H1 (cell line): ENCODE measurements at regions not wholly inside any gene's neighbourhood (a gene's known extent, or its start where the extent isn't known, plus 50 kb on each side); places are given as distances from the start of the nearest gene placed in this dataset.

ENCODE experiments used
- ATF3 ChIP-seq: IDR thresholded peaks from 2 replicates; pipeline ENCODE4 v1.6.1; 2011; ENCODE audit warnings: low read depth, mild to moderate bottlenecking, low read length; ENCODE audit not compliant: insufficient read depth
- BACH1 ChIP-seq: IDR thresholded peaks from 2 replicates; pipeline ENCODE4 v1.6.1; 2012; ENCODE audit warnings: low read length, improper control_type of control experiment
- CBX5 ChIP-seq: fragments of 300-800, 300-1000 bp; sonication (generic); IDR thresholded peaks from 2 replicates; pipeline ENCODE4 v1.7.1; 2016; ENCODE audit warnings: antibody characterized with exemption, low read length, low read depth
- CHD2 ChIP-seq: IDR thresholded peaks from 2 replicates; pipeline ENCODE4 v1.6.1; 2012; ENCODE audit warnings: low read length, improper control_type of control experiment
- CTCF ChIP-seq, 3 experiments: IDR thresholded peaks; 1 replicate in 2 of 3; 2 replicates in 1 of 3; pipeline versions ENCODE4 v1.5.1 to v1.6.1; 2011; ENCODE audit warnings: low read length in 3 of 3, mild to moderate bottlenecking in 3 of 3, inconsistent platforms in 2 of 3, low read depth in 1 of 3, moderate library complexity in 1 of 3; ENCODE audit not compliant: insufficient read depth in 1 of 3; ENCODE audit errors: control extremely low read depth in 1 of 3
- EP300 ChIP-seq, 2 experiments: IDR thresholded peaks; 1 replicate in 1 of 2; 2 replicates in 1 of 2; pipeline ENCODE4 v1.6.1; 2011 to 2012; ENCODE audit warnings: low read depth in 2 of 2, low read length in 2 of 2, mild to moderate bottlenecking in 2 of 2, borderline replicate concordance in 1 of 2, inconsistent platforms in 1 of 2, moderate library complexity in 1 of 2
- FOSL1 ChIP-seq: IDR thresholded peaks from 2 replicates; pipeline ENCODE4 v1.6.1; 2011; ENCODE audit warnings: mild to moderate bottlenecking, low read depth, low read length, moderate library complexity; ENCODE audit not compliant: insufficient read depth
- HDAC2 ChIP-seq, 2 experiments: fragments of 300-600 bp in 1 of 2; sonication (generic) in 1 of 2; IDR thresholded peaks; 2 replicates each; pipeline ENCODE4 v1.6.1; 2011 to 2012; ENCODE audit warnings: low read depth in 2 of 2, low read length in 2 of 2, mild to moderate bottlenecking in 2 of 2, moderate library complexity in 2 of 2, borderline replicate concordance in 1 of 2, inconsistent platforms in 1 of 2
- MAFK ChIP-seq: IDR thresholded peaks from 2 replicates; pipeline ENCODE4 v1.6.1; 2012; ENCODE audit warnings: low read depth, mild to moderate bottlenecking, improper control_type of control experiment, low read length
- NANOG ChIP-seq: IDR thresholded peaks from 2 replicates; pipeline ENCODE4 v1.6.1; 2011; ENCODE audit warnings: low read length, low read depth, mild to moderate bottlenecking, inconsistent platforms; ENCODE audit not compliant: insufficient read depth, poor library complexity, severe bottlenecking
- POLR2A ChIP-seq, 2 experiments: IDR thresholded peaks; 1 replicate in 1 of 2; 2 replicates in 1 of 2; pipeline ENCODE4 v1.6.1; 2011; ENCODE audit warnings: low read depth in 2 of 2, low read length in 2 of 2, mild to moderate bottlenecking in 2 of 2; ENCODE audit errors: control extremely low read depth in 1 of 2
- SP1 ChIP-seq: IDR thresholded peaks from 2 replicates; pipeline ENCODE4 v1.6.1; 2011; ENCODE audit warnings: low read depth, low read length
- SRF ChIP-seq: IDR thresholded peaks from 2 replicates; pipeline ENCODE4 v1.6.1; 2011; ENCODE audit warnings: mild to moderate bottlenecking, low read depth, low read length, moderate library complexity
- SUZ12 ChIP-seq: fragments of 200-600 bp; sonication (generic); IDR thresholded peaks from 2 replicates; pipeline ENCODE4 v1.6.1; 2012; ENCODE audit warnings: mild to moderate bottlenecking, inconsistent platforms, low read length, moderate library complexity, mixed read lengths

- no peak for TF ChIP-seq BACH1
- TF ChIP-seq FOSL1: no peak
- TF ChIP-seq SUZ12: no peak
- no peak for TF ChIP-seq HDAC2 (IDR thresholded peaks at IDR 0.05; ENCODE audit: borderline replicate concordance in 1 of 2, low read depth in 2 of 2, low read length in 2 of 2)
- no peak for TF ChIP-seq EP300 (IDR thresholded peaks at IDR 0.05; ENCODE audit: borderline replicate concordance in 1 of 2, low read depth in 2 of 2, low read length in 2 of 2)
- no peak for TF ChIP-seq CBX5
- no peak for TF ChIP-seq CTCF (IDR thresholded peaks at IDR 0.05; ENCODE audit: control extremely low read depth in 1 of 3, insufficient read depth in 1 of 3, low read depth in 1 of 3, low read length in 3 of 3)
- no peak for TF ChIP-seq MAFK
- TF ChIP-seq ATF3: no peak
- TF ChIP-seq NANOG: no peak
- TF ChIP-seq SP1: no peak
- TF ChIP-seq POLR2A (IDR thresholded peaks at IDR 0.05; ENCODE audit: control extremely low read depth in 1 of 2, low read depth in 2 of 2, low read length in 2 of 2): no peak
- no peak for TF ChIP-seq SRF
- no peak for TF ChIP-seq CHD2
Measured at GRCh38 chr2:19078709-19079108, 279.7 kb downstream of the OSR1 start.
